GM13976 (cell line): ENCODE measurements at regions not wholly inside any gene's neighbourhood (a gene's known extent, or its start where the extent isn't known, plus 50 kb on each side); places are given as distances from the start of the nearest gene placed in this dataset.

Experiments
- DNase-seq: peaks from one replicate; pipeline ENCODE4 v3.0.0; 2012; ENCODE audit warnings: low spot score
- CTCF ChIP-seq: IDR thresholded peaks from 2 replicates; pipeline ENCODE4 v1.5.1; 2012; ENCODE audit warnings: borderline replicate concordance, mild to moderate bottlenecking; ENCODE audit not compliant: insufficient read depth; ENCODE audit errors: extremely low read depth, missing control alignments, control extremely low read depth
- in situ Hi-C: fragments of 300-500 bp; cut with MboI; formaldehyde crosslinking; loops from one replicate; pipeline ENCODE4 v1.12.0; 2022; ENCODE audit warnings: low sequenced_read_pairs, mixed read lengths, inconsistent platforms; ENCODE audit not compliant: unreplicated experiment

- in situ Hi-C loops = loop anchor here (25.0 kb wide), 1 partner anchor 538 kb away; no protein-coding TSS in a partner anchor
- DNase-seq = no peak
- TF ChIP-seq CTCF = no peak
Observed at GRCh38 chr2:126224776-126225175, 431.2 kb upstream of the GYPC start.

GRCh38 chr2:126227250-126227649 lies 428.7 kb upstream of the GYPC start:
- in situ Hi-C loops = loop anchor here (25.0 kb wide), 1 partner anchor 535 kb away; no protein-coding TSS in a partner anchor
- no peak for DNase-seq
- no peak for TF ChIP-seq CTCF

- DNase-seq = no peak
- in situ Hi-C loops = loop anchor here (25.0 kb wide), 1 partner anchor 534 kb away; no protein-coding TSS in a partner anchor
- no peak for TF ChIP-seq CTCF
Observed at GRCh38 chr2:126228531-126228930, 427.4 kb upstream of the GYPC start.

GRCh38 chr2:126238251-126238650 lies 417.7 kb upstream of the GYPC start:
- in situ Hi-C loops = loop anchor here (25.0 kb wide), 1 partner anchor 524 kb away; no protein-coding TSS in a partner anchor
- DNase-seq = no peak
- TF ChIP-seq CTCF = no peak

GRCh38 chr2:126239320-126239955 lies 416.5 kb upstream of the GYPC start:
- in situ Hi-C loops = loop anchor here (25.0 kb wide), 1 partner anchor 523 kb away; no protein-coding TSS in a partner anchor
- DNase-seq = no peak
- no peak for TF ChIP-seq CTCF

- DNase-seq = no peak
- in situ Hi-C loops = loop anchor here (25.0 kb wide), 1 partner anchor 521 kb away; no protein-coding TSS in a partner anchor
Observed at GRCh38 chr2:126241001-126241400, 415.0 kb upstream of the GYPC start.

More at GRCh38 chr2:126241001-126241400, 415.0 kb upstream of the GYPC start:
- no peak for TF ChIP-seq CTCF
